Vagina (tissue), 2 donors: ENCODE measurements at regions not wholly inside any gene's neighbourhood (a gene's known extent, or its start where the extent isn't known, plus 50 kb on each side); places are given as distances from the start of the nearest gene placed in this dataset.

Source experiments
- POLR2A ChIP-seq, 2 donors: fragments of 450-650 bp; IDR thresholded peaks; one replicate each; pipeline ENCODE4 v1.6.1; 2017; ENCODE audit warnings: antibody characterized with exemption in 2 of 2, mild to moderate bottlenecking in 2 of 2, moderate library complexity in 2 of 2
- POLR2AphosphoS5 ChIP-seq, 2 donors: sonication (generic); formaldehyde crosslinking; IDR thresholded peaks; one replicate each; pipeline ENCODE4 v1.9.0; 2017; ENCODE audit warnings: antibody characterized with exemption in 2 of 2, mild to moderate bottlenecking in 2 of 2, low read depth in 1 of 2; ENCODE audit not compliant: insufficient read depth in 1 of 2

- TF ChIP-seq POLR2AphosphoS5 (IDR thresholded peaks at IDR 0.05; ENCODE audit: insufficient read depth in 1 of 2, low read depth in 1 of 2) (no peak), POLR2A (IDR thresholded peaks at IDR 0.05) (no peak)
These were observed 323.8 kb downstream of the GLRX3 start for GRCh38 chr10:130459851-130460490.
